ENCODE measurements at regions not wholly inside any gene's neighbourhood (a gene's known extent, or its start where the extent isn't known, plus 50 kb on each side); places are given as distances from the start of the nearest gene placed in this dataset.

DNA sequence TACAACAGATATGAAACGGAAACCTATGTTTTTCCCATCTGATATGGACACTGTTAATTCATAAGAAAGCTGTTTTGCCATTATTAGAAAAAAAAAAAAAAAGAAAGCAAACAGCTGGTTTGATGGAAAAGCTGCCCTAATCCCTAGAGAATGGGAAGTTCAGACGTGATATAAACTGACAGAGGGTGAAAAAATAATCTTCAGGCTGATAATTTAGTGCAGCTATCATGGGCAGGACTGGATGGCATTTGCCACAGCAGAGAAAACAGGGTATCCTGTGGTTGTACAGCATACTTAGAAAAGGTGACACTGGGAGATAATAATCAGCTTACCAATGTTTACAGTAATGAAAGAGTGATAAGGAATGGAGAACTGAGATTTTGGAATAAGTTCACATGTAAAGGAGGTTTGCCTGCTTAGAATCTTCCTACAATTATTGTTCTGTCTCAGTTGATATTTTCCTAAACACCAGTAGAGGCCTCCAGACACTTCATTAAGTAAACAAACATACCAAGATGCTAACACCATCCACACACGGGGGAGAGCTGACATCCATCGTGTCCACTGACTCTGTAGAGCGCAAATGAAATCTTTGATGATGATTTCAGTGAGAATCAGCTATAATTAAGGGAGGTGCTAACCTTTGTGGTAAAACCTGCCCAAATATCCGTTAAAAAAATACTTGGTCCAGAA lies 211.6 kb upstream of the MMADHC start:
- TF ChIP-seq, protein P1, sequence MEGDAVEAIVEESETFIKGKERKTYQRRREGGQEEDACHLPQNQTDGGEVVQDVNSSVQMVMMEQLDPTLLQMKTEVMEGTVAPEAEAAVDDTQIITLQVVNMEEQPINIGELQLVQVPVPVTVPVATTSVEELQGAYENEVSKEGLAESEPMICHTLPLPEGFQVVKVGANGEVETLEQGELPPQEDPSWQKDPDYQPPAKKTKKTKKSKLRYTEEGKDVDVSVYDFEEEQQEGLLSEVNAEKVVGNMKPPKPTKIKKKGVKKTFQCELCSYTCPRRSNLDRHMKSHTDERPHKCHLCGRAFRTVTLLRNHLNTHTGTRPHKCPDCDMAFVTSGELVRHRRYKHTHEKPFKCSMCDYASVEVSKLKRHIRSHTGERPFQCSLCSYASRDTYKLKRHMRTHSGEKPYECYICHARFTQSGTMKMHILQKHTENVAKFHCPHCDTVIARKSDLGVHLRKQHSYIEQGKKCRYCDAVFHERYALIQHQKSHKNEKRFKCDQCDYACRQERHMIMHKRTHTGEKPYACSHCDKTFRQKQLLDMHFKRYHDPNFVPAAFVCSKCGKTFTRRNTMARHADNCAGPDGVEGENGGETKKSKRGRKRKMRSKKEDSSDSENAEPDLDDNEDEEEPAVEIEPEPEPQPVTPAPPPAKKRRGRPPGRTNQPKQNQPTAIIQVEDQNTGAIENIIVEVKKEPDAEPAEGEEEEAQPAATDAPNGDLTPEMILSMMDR (IDR thresholded peaks at IDR 0.05; ENCODE audit: low read depth, low read length): peak; percentile 44
- TF ChIP-seq EZH2phosphoT487 (IDR thresholded peaks at IDR 0.05; ENCODE audit: low read depth): no peak
